ENCODE measurements at regions not wholly inside any gene's neighbourhood (a gene's known extent, or its start where the extent isn't known, plus 50 kb on each side); places are given as distances from the start of the nearest gene placed in this dataset.

GRCh38 chr12:25637752-25638151, 84.7 kb upstream of the LMNTD1 start:
- TF ChIP-seq, protein P1, sequence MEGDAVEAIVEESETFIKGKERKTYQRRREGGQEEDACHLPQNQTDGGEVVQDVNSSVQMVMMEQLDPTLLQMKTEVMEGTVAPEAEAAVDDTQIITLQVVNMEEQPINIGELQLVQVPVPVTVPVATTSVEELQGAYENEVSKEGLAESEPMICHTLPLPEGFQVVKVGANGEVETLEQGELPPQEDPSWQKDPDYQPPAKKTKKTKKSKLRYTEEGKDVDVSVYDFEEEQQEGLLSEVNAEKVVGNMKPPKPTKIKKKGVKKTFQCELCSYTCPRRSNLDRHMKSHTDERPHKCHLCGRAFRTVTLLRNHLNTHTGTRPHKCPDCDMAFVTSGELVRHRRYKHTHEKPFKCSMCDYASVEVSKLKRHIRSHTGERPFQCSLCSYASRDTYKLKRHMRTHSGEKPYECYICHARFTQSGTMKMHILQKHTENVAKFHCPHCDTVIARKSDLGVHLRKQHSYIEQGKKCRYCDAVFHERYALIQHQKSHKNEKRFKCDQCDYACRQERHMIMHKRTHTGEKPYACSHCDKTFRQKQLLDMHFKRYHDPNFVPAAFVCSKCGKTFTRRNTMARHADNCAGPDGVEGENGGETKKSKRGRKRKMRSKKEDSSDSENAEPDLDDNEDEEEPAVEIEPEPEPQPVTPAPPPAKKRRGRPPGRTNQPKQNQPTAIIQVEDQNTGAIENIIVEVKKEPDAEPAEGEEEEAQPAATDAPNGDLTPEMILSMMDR (IDR thresholded peaks at IDR 0.05 in 8 of 11, conservative IDR thresholded peaks at IDR 0.05 in 3 of 11), result no peak
- TF ChIP-seq POLR2AphosphoS5 (IDR thresholded peaks at IDR 0.05) (no peak), POLR2A (IDR thresholded peaks at IDR 0.05) (no peak)

Measured in spleen (tissue), 7 donors.